ENCODE measurements at regions not wholly inside any gene's neighbourhood (a gene's known extent, or its start where the extent isn't known, plus 50 kb on each side); places are given as distances from the start of the nearest gene placed in this dataset.

DNA sequence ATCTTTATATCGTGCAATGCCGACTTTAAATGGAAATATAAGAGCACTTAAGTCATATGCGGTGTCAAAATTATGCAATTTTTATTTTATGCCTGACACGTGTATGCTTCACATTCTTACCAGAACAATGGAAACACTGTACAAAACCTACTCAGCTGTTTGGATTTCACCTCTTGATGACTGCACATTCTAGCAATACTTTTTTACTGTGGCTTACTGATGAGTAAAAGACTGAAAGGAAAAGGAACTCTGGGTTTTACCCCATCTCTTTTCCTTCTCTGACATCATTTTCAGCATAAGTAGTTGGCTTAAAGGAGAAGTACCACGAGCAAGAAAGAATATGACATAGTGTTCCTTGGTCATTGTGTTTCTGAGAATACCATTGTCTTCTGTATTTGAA, 142.8 kb downstream of the POLR2M start (continued):
- no peak for TF ChIP-seq CHD7 (IDR thresholded peaks at IDR 0.05; ENCODE audit: insufficient replicate concordance, low read length)
- no peak for TF ChIP-seq CTBP2 (IDR thresholded peaks at IDR 0.05; ENCODE audit: borderline replicate concordance, insufficient read depth, insufficient read length, low read length)

All from H1 (cell line).